Left lung (tissue), 4 donors: ENCODE measurements at regions not wholly inside any gene's neighbourhood (a gene's known extent, or its start where the extent isn't known, plus 50 kb on each side); places are given as distances from the start of the nearest gene placed in this dataset.

Experiments used
- ATAC-seq: fragments of 200-7000 bp; cut with Tn5 transposase; one replicate; pipeline ENCODE4 v1.9.1; 2020; ENCODE audit warnings: moderate library complexity
- DNase-seq, 4 donors: peaks; one replicate each; pipeline ENCODE4 v3.0.0-alpha.2; 2013 to 2020
- H3K27ac ChIP-seq, 2 donors: fragments of 200-600 bp; sonication (generic) in 1 of 2; one replicate each; pipeline versions ENCODE4 v1.5.0 to v1.8.0; 2020 to 2021
- H3K27me3 ChIP-seq, 2 donors: fragments of 200-600 bp; sonication (generic) in 1 of 2; one replicate each; pipeline versions ENCODE4 v1.5.0 to v1.8.0; 2020 to 2021
- H3K36me3 ChIP-seq, 2 donors: fragments of 200-600 bp; sonication (generic) in 1 of 2; one replicate each; pipeline versions ENCODE4 v1.5.0 to v1.8.0; 2020 to 2021
- H3K4me1 ChIP-seq, 2 donors: fragments of 200-600 bp; one replicate each; pipeline ENCODE4 v1.8.0; 2021
- H3K4me3 ChIP-seq, 2 donors: fragments of 200-600 bp; sonication (generic) in 1 of 2; one replicate each; pipeline versions ENCODE4 v1.5.0 to v1.8.0; 2020 to 2021; ENCODE audit warnings: mild to moderate bottlenecking in 1 of 2
- H3K9me3 ChIP-seq, 2 donors: fragments of 200-600 bp; sonication (generic) in 1 of 2; one replicate each; pipeline versions ENCODE4 v1.5.0 to v1.8.0; 2020 to 2021
- intact Hi-C, 2 donors: fragments of 100-400 bp; cut with DNase I; formaldehyde crosslinking; loops; one replicate each; pipeline versions ENCODE4 v1.11.2 to v1.14.2; 2022
- TF ChIP-seq, protein P1 (sequence below), 2 donors: fragments of 200-600 bp; sonication (generic) in 1 of 2; IDR thresholded peaks; one replicate each; pipeline versions ENCODE4 v1.5.0 to v1.8.0; 2021; ENCODE audit warnings: antibody characterized with exemption in 2 of 2
- donor health status: DM: no; HTN: yes; CAD: no.
- donor health status: DM: no; HTN: no; CAD: no.

DNA sequence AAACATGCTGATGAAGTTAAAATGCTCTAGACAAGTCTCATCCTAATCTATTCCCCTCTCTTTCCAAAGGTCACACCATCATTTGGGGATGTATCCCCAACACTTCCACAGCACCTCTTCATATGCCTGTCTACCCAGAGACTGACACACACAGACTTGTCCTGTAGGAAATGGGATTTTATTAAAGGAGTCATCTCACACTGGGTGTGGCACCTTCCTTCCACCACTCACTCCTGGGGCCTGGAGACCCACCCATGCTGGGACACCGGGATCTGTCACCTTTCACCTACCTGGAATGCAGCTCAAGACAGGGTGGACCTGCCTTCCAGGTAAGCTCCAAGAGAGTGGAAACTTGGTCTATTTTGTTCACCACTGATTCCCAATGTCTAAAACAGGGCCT is 99.4 kb upstream of the HAND1 start:
- intact Hi-C loops, result no loop called here
- H3K9me3 ChIP-seq, result no peaks in the 10 kb centered on the region
- no peak overlapping the region for H3K27ac ChIP-seq
- H3K4me3 ChIP-seq, result no peak overlapping the region
- no peaks in the 10 kb centered on the region for H3K36me3 ChIP-seq
- ATAC-seq (peak; percentile 57), DNase-seq (no peak)
- TF ChIP-seq, protein P1, sequence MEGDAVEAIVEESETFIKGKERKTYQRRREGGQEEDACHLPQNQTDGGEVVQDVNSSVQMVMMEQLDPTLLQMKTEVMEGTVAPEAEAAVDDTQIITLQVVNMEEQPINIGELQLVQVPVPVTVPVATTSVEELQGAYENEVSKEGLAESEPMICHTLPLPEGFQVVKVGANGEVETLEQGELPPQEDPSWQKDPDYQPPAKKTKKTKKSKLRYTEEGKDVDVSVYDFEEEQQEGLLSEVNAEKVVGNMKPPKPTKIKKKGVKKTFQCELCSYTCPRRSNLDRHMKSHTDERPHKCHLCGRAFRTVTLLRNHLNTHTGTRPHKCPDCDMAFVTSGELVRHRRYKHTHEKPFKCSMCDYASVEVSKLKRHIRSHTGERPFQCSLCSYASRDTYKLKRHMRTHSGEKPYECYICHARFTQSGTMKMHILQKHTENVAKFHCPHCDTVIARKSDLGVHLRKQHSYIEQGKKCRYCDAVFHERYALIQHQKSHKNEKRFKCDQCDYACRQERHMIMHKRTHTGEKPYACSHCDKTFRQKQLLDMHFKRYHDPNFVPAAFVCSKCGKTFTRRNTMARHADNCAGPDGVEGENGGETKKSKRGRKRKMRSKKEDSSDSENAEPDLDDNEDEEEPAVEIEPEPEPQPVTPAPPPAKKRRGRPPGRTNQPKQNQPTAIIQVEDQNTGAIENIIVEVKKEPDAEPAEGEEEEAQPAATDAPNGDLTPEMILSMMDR (IDR thresholded peaks at IDR 0.05), result no peak
- peaks cover 5 to 22% of the 10 kb centered on the region in 2 donors for H3K27me3 ChIP-seq
- H3K4me1 ChIP-seq, result no peaks in the 10 kb centered on the region

- no peaks in the 10 kb centered on the region for H3K36me3 ChIP-seq
- H3K27ac ChIP-seq, result no peak overlapping the region
- no peak for ATAC-seq
- TF ChIP-seq, protein P1 (IDR thresholded peaks at IDR 0.05), result no peak
- no peaks in the 10 kb centered on the region for H3K9me3 ChIP-seq
- peaks cover 5 to 19% of the 10 kb centered on the region in 2 donors for H3K27me3 ChIP-seq
- no peak overlapping the region for H3K4me3 ChIP-seq
- intact Hi-C loops, result no loop called here
- no peaks in the 10 kb centered on the region for H3K4me1 ChIP-seq
- no peak for DNase-seq
These were observed 98.4 kb upstream of the HAND1 start for GRCh38 chr5:154576429-154576806.

- H3K9me3 ChIP-seq, result no peaks in the 10 kb centered on the region
- intact Hi-C loops, result no loop called here
- TF ChIP-seq, protein P1 (IDR thresholded peaks at IDR 0.05), result no peak
- ATAC-seq, result no peak
- H3K27ac ChIP-seq, result no peak overlapping the region
- no peak overlapping the region for H3K4me3 ChIP-seq
- DNase-seq, result no peak
- H3K36me3 ChIP-seq, result no peaks in the 10 kb centered on the region
- H3K4me1 ChIP-seq, result no peaks in the 10 kb centered on the region
- peaks cover 5 to 19% of the 10 kb centered on the region in 2 donors for H3K27me3 ChIP-seq
These were observed 97.8 kb upstream of the HAND1 start for GRCh38 chr5:154575546-154576428.

DNA sequence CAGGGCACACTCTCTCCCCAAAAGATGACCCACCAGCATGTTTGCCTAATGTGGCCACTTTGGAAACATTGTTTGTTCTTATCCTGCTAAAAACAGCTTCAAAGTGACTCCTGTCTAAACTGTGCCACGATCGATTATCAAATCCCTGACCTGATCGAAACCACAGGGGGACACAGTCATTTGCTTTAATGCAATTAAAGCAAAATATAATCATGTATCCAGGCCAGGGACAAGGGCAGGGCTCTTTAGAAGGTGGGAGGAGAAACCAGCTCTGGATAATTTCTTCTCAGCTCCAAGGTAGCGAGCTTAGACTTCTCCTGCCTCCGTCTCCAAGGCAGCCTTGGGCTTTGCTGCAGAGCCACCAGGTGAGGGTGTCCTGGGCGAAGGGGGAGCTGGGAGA is 95.0 kb upstream of the HAND1 start:
- Histone ChIP-seq H3K4me3 (no peak overlapping the region), H3K9me3 (no peaks in the 10 kb centered on the region), H3K36me3 (no peaks in the 10 kb centered on the region), H3K4me1 (no peaks in the 10 kb centered on the region), H3K27ac (no peak overlapping the region), H3K27me3 (peaks cover 5 to 24% of the 10 kb centered on the region in 2 donors)
- intact Hi-C loops, result no loop called here
- TF ChIP-seq, protein P1 (IDR thresholded peaks at IDR 0.05), result no peak
- ATAC-seq, result no peak
- DNase-seq, result no peak

- no peaks in the 10 kb centered on the region for H3K36me3 ChIP-seq
- peaks cover 5 to 20% of the 10 kb centered on the region in 2 donors for H3K27me3 ChIP-seq
- H3K27ac ChIP-seq, result no peak overlapping the region
- no peaks in the 10 kb centered on the region for H3K4me1 ChIP-seq
- TF ChIP-seq, protein P1 (IDR thresholded peaks at IDR 0.05), result no peak
- ATAC-seq (no peak), DNase-seq (no peak)
- no peak overlapping the region for H3K4me3 ChIP-seq
- no peaks in the 10 kb centered on the region for H3K9me3 ChIP-seq
- intact Hi-C loops, result no loop called here
These were observed 93.5 kb upstream of the HAND1 start for GRCh38 chr5:154571325-154572035.
